Esophagus muscularis mucosa (tissue), 4 donors: ENCODE measurements at regions not wholly inside any gene's neighbourhood (a gene's known extent, or its start where the extent isn't known, plus 50 kb on each side); places are given as distances from the start of the nearest gene placed in this dataset.

ENCODE experiments used
- DNase-seq: peaks from one replicate; pipeline ENCODE4 v3.0.0-alpha.2; 2017; ENCODE audit errors: extremely low spot score
- H3K27ac ChIP-seq, 4 donors: fragments of 200-600 bp; sonication (generic); replicated peaks in 1 of 4; 1 replicate in 3 of 4; 2 replicates in 1 of 4; pipeline ENCODE4 v1.5.1; 2016 to 2019; ENCODE audit warnings: mild to moderate bottlenecking in 1 of 4
- H3K27me3 ChIP-seq, 4 donors: fragments of 200-600 bp; sonication (generic); one replicate each; pipeline versions ENCODE4 v1.5.1 to v1.6.0; 2016 to 2019
- H3K36me3 ChIP-seq, 4 donors: fragments of 200-600 bp; sonication (generic); one replicate each; pipeline ENCODE4 v1.5.1; 2016 to 2019
- H3K4me1 ChIP-seq, 4 donors: fragments of 200-600 bp; sonication (generic); one replicate each; pipeline ENCODE4 v1.5.1; 2016 to 2019
- H3K4me3 ChIP-seq, 4 donors: fragments of 200-600 bp; sonication (generic); 1 replicate in 2 of 4; 2 replicates in 2 of 4; pipeline ENCODE4 v1.5.1; 2016 to 2019; ENCODE audit warnings: mild to moderate bottlenecking in 4 of 4, moderate library complexity in 1 of 4
- H3K9me3 ChIP-seq, 4 donors: fragments of 200-600 bp; sonication (generic); 1 replicate in 3 of 4; 2 replicates in 1 of 4; pipeline ENCODE4 v1.5.1; 2016 to 2019
- EP300 ChIP-seq: sonication (generic); formaldehyde crosslinking; IDR thresholded peaks from one replicate; pipeline ENCODE4 v1.6.1; 2017; ENCODE audit warnings: antibody characterized with exemption
- POLR2A ChIP-seq: fragments of 450-650 bp; IDR thresholded peaks from one replicate; pipeline ENCODE4 v1.6.1; 2017; ENCODE audit warnings: antibody characterized with exemption, moderate library complexity, mild to moderate bottlenecking, low read depth
- POLR2AphosphoS5 ChIP-seq, 2 donors: sonication (generic); formaldehyde crosslinking; IDR thresholded peaks; one replicate each; pipeline ENCODE4 v1.6.1; 2017; ENCODE audit warnings: antibody characterized with exemption in 2 of 2
- WGBS: methylation state at CpG from one replicate; pipeline ENCODE4 v1.1.5; 2018; 5-methylcytosine and 5-hydroxymethylcytosine counted together
- intact Hi-C: fragments of 100-400 bp; cut with DNase I; formaldehyde crosslinking; loops from one replicate; pipeline ENCODE4 v1.15.1; 2023
- TF ChIP-seq, protein P1 (sequence below), 3 experiments: fragments of 200-600 bp in 2 of 3; fragments of 450-650 bp in 1 of 3; sonication (generic) in 2 of 3; IDR thresholded peaks; one replicate each; pipeline ENCODE4 v1.5.1; 2017 to 2019; ENCODE audit warnings: antibody characterized with exemption in 3 of 3, mild to moderate bottlenecking in 2 of 3, moderate library complexity in 1 of 3

DNA sequence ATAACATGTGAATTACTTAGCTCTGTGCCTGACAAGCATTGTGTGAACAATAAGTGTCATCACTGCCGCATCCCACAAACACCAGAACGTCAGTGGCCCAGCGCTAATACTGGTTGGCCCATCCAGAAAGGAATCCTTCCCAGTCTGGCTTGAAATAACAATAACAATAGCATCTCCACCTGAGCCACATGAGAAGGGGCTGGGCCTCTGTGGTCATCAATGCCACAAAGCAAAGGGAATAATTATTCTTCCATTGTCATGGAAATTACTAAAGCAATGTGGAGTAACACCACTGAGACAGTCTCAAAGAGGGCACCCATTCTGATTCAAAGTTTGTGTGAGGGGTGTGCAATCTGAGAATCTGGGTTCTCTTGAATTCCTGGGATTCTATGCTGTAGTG lies 105.7 kb upstream of the INHBA start:
- WGBS = 90% methylated on average over 3 of the region's 3 CpGs

DNA sequence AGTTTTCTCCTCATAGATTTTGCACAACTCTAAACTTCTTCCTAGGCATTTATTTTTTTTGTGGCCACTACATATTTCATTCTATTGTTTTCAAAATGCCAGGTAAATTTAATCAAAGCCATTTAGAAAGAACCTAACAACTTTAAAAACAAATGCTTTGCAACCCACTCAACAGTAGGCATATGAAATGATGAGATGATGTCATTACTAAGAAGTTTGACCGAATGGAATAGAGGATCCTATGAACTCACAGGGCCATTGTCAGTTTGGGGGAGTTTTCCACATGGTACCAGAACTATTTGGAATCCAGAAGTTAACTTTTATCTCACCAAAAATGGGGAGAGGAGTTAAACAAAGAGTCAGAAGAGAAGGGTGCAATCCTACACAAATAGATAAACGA lies 100.7 kb upstream of the INHBA start:
- Histone ChIP-seq H3K36me3 (no peaks in the 10 kb centered on the region), H3K27ac (no peak overlapping the region), H3K9me3 (no peaks in the 10 kb centered on the region), H3K4me3 (no peak overlapping the region), H3K27me3 (no peaks in the 10 kb centered on the region), H3K4me1 (no peaks in the 10 kb centered on the region)
- 91% methylated on average over 2 of the region's 2 CpGs for WGBS
- no peak for TF ChIP-seq POLR2AphosphoS5 (IDR thresholded peaks at IDR 0.05)
- TF ChIP-seq, protein P1, sequence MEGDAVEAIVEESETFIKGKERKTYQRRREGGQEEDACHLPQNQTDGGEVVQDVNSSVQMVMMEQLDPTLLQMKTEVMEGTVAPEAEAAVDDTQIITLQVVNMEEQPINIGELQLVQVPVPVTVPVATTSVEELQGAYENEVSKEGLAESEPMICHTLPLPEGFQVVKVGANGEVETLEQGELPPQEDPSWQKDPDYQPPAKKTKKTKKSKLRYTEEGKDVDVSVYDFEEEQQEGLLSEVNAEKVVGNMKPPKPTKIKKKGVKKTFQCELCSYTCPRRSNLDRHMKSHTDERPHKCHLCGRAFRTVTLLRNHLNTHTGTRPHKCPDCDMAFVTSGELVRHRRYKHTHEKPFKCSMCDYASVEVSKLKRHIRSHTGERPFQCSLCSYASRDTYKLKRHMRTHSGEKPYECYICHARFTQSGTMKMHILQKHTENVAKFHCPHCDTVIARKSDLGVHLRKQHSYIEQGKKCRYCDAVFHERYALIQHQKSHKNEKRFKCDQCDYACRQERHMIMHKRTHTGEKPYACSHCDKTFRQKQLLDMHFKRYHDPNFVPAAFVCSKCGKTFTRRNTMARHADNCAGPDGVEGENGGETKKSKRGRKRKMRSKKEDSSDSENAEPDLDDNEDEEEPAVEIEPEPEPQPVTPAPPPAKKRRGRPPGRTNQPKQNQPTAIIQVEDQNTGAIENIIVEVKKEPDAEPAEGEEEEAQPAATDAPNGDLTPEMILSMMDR (IDR thresholded peaks at IDR 0.05) = no peak
- no peak for TF ChIP-seq EP300
- TF ChIP-seq POLR2A = no peak
- DNase-seq = no peak
- intact Hi-C loops = no loop called here

More for the DNA sequence above, 105.7 kb upstream of the INHBA start:
- intact Hi-C loops = no loop called here
- Histone ChIP-seq H3K4me3 (no peak overlapping the region), H3K4me1 (no peaks in the 10 kb centered on the region), H3K9me3 (no peaks in the 10 kb centered on the region), H3K36me3 (no peaks in the 10 kb centered on the region), H3K27ac (no peak overlapping the region), H3K27me3 (no peaks in the 10 kb centered on the region)
- no peak for DNase-seq
- TF ChIP-seq, protein P1 (IDR thresholded peaks at IDR 0.05) = no peak
- TF ChIP-seq POLR2A (no peak), EP300 (no peak), POLR2AphosphoS5 (IDR thresholded peaks at IDR 0.05) (no peak)

DNA sequence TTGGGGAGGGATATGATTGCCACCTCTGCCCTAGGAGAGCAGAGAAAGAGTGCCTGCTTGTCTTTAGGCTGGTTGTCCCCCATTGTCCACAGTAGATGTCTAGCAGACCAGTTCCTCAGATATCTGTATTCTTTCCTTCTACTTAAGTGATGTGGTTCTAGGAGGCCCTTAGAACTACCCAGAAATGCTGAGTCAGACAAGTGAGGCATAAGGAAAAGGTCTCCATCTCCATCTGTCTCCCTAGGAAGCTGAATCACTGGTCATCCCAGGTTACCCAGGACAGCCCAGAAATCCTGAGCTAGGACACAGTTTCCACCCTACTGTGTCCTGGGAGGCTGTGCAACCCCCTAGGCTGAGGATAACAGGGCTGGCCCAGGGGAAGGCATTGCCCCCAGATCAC lies 93.4 kb upstream of the INHBA start:
- Histone ChIP-seq H3K27ac (no peak overlapping the region), H3K4me1 (no peaks in the 10 kb centered on the region), H3K36me3 (no peaks in the 10 kb centered on the region), H3K4me3 (no peak overlapping the region), H3K27me3 (no peaks in the 10 kb centered on the region), H3K9me3 (no peaks in the 10 kb centered on the region)
- DNase-seq = no peak
- TF ChIP-seq POLR2AphosphoS5 (IDR thresholded peaks at IDR 0.05) (no peak), EP300 (no peak), POLR2A (no peak)
- TF ChIP-seq, protein P1 (IDR thresholded peaks at IDR 0.05) = no peak
- intact Hi-C loops = no loop called here

DNA sequence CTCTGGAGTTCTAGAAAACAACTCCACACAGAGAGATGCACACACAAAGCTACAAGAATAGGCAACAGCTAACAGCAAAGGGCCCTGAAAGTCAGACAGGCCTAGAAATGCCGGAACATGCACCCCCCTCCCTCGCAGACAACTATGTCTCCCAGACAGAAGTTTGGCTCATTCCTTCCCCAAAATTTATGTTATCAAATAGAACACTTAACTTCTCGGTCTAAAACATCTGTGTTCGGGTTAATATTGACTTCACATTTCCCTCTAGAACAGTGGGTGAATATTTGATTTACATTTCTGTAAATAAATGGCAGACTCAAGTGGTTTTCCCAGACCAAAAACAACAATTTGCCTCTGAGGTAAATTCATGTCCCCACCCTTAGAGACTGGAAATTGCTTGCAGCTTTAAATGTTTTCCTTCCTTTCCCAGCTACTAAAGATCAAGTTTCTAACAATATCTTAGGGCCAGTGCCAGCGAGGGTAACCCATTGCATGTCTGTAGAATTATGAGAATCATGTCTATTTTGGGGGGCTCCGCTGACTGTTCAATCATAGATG lies 92.5 kb upstream of the INHBA start:
- Histone ChIP-seq H3K4me1 (no peaks in the 10 kb centered on the region), H3K4me3 (no peak overlapping the region), H3K9me3 (no peaks in the 10 kb centered on the region), H3K27ac (no peak overlapping the region), H3K36me3 (no peaks in the 10 kb centered on the region), H3K27me3 (no peaks in the 10 kb centered on the region)
- DNase-seq = no peak
- 77% methylated on average over 6 of the region's 6 CpGs for WGBS
- intact Hi-C loops = no loop called here
- no peak for TF ChIP-seq POLR2A
- no peak for TF ChIP-seq POLR2AphosphoS5 (IDR thresholded peaks at IDR 0.05)
- no peak for TF ChIP-seq EP300
- TF ChIP-seq, protein P1 (IDR thresholded peaks at IDR 0.05) = no peak

DNA sequence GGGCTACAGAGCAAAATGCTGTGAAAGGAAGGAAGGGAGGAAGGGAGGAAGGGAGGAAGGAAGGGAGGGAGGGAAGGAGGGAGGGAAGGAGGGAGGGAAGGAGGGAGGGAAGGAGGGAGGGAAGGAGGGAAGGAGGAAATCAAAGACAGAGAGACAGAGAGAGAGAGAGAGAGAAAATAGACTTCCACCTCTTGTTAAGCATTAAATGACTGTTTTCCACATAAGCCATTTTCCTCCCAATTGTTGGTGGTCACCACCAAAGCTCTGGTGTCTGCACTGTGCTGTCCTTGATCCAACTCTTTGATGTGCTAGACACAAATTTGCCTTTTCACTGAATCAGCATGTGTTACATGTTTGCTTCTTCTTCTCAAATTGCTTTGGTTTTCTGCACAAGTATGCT lies 90.7 kb upstream of the INHBA start:
- Histone ChIP-seq H3K27me3 (no peaks in the 10 kb centered on the region), H3K4me3 (no peak overlapping the region), H3K4me1 (no peaks in the 10 kb centered on the region), H3K36me3 (no peaks in the 10 kb centered on the region), H3K9me3 (no peaks in the 10 kb centered on the region), H3K27ac (no peak overlapping the region)
- no peak for DNase-seq
- intact Hi-C loops = no loop called here
- TF ChIP-seq POLR2A = no peak
- TF ChIP-seq EP300 = no peak
- no peak for TF ChIP-seq POLR2AphosphoS5 (IDR thresholded peaks at IDR 0.05)
- TF ChIP-seq, protein P1 (IDR thresholded peaks at IDR 0.05) = no peak
